NB4 (cell line): ENCODE measurements at regions not wholly inside any gene's neighbourhood (a gene's known extent, or its start where the extent isn't known, plus 50 kb on each side); places are given as distances from the start of the nearest gene placed in this dataset.

Experiments used
- DNase-seq: peaks from one replicate; pipeline ENCODE4 v3.0.0; 2010; ENCODE audit warnings: low read depth
- H3K4me3 ChIP-seq: one replicate; pipeline ENCODE4 v1.5.1; 2011; ENCODE audit warnings: mild to moderate bottlenecking, low read depth, low read length, moderate library complexity
- CTCF ChIP-seq: IDR thresholded peaks from one replicate; pipeline ENCODE4 v1.5.1; 2012; ENCODE audit warnings: low read depth, low read length
- MAX ChIP-seq: IDR thresholded peaks from 2 replicates; pipeline ENCODE4 v1.6.1; 2011; ENCODE audit warnings: low read depth, low read length
- MYC ChIP-seq: IDR thresholded peaks from 2 replicates; pipeline ENCODE4 v1.6.1; 2011; ENCODE audit warnings: low read depth, low read length
- POLR2A ChIP-seq: IDR thresholded peaks from 2 replicates; pipeline ENCODE4 v1.6.1; 2011; ENCODE audit warnings: mild to moderate bottlenecking; ENCODE audit not compliant: insufficient read length; ENCODE audit errors: extremely low read depth

GRCh38 chr11:69380451-69380901 is 86.5 kb downstream of the MYEOV start:
- no peak overlapping the region for H3K4me3 ChIP-seq
- DNase-seq: no peak
- no peak for TF ChIP-seq CTCF
- TF ChIP-seq MAX: no peak
- TF ChIP-seq POLR2A: no peak
- no peak for TF ChIP-seq MYC

- no peak overlapping the region for H3K4me3 ChIP-seq
- DNase-seq: no peak
- no peak for TF ChIP-seq MYC
- TF ChIP-seq MAX: no peak
- no peak for TF ChIP-seq CTCF
- no peak for TF ChIP-seq POLR2A
Observed at GRCh38 chr11:69380921-69381581, 87.1 kb downstream of the MYEOV start.

GRCh38 chr11:69381681-69382130 is 87.8 kb downstream of the MYEOV start:
- peak overlapping the region; percentile 80 for H3K4me3 ChIP-seq
- no peak for DNase-seq
- TF ChIP-seq MAX (no peak), MYC (no peak), CTCF (no peak), POLR2A (no peak)

GRCh38 chr11:69382131-69383128 is 88.5 kb downstream of the MYEOV start:
- H3K4me3 ChIP-seq: peak overlapping the region; percentile 80
- TF ChIP-seq MYC: peak; percentile 67; the same call in 1 of the 2 replicates
- TF ChIP-seq POLR2A: peak; percentile 92
- no peak for TF ChIP-seq CTCF
- TF ChIP-seq MAX: peak; percentile 92
- DNase-seq: peak; percentile 93

GRCh38 chr11:69383372-69384250 is 89.7 kb downstream of the MYEOV start:
- no peak for TF ChIP-seq POLR2A
- no peak for TF ChIP-seq MYC
- TF ChIP-seq CTCF: no peak
- TF ChIP-seq MAX: no peak
- peak overlapping the region; percentile 80 for H3K4me3 ChIP-seq
- DNase-seq: no peak
